ENCODE measurements at regions not wholly inside any gene's neighbourhood (a gene's known extent, or its start where the extent isn't known, plus 50 kb on each side); places are given as distances from the start of the nearest gene placed in this dataset.

DNA sequence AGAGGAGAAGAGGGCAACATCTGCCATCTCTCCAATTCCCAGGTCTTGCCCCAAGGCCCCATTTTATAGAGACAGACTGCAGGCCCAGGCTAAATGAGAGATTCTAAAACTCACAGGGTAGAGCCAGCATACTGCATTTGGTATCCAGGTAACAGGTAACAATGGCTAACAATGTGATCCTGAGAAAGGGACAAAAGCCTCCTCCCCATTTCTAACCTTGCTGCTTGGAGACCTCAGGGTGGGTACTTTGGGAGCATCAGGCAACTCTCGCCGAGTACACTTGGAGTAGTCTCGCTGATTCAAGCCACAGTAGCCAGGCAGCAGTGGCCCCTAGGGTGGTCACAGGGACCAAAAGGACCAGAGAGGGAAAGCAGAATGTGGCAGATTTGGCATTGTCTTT, 162.6 kb upstream of the PLEKHA5 start:
- H3K9me3 Mint-ChIP-seq (ENCODE audit: unreplicated experiment): no peaks in the 10 kb centered on the region
- TF ChIP-seq, protein P1, sequence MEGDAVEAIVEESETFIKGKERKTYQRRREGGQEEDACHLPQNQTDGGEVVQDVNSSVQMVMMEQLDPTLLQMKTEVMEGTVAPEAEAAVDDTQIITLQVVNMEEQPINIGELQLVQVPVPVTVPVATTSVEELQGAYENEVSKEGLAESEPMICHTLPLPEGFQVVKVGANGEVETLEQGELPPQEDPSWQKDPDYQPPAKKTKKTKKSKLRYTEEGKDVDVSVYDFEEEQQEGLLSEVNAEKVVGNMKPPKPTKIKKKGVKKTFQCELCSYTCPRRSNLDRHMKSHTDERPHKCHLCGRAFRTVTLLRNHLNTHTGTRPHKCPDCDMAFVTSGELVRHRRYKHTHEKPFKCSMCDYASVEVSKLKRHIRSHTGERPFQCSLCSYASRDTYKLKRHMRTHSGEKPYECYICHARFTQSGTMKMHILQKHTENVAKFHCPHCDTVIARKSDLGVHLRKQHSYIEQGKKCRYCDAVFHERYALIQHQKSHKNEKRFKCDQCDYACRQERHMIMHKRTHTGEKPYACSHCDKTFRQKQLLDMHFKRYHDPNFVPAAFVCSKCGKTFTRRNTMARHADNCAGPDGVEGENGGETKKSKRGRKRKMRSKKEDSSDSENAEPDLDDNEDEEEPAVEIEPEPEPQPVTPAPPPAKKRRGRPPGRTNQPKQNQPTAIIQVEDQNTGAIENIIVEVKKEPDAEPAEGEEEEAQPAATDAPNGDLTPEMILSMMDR (IDR thresholded peaks at IDR 0.05; ENCODE audit: unreplicated experiment): no peak
- no peaks in the 10 kb centered on the region for H3K27me3 Mint-ChIP-seq (ENCODE audit: unreplicated experiment)

DNA sequence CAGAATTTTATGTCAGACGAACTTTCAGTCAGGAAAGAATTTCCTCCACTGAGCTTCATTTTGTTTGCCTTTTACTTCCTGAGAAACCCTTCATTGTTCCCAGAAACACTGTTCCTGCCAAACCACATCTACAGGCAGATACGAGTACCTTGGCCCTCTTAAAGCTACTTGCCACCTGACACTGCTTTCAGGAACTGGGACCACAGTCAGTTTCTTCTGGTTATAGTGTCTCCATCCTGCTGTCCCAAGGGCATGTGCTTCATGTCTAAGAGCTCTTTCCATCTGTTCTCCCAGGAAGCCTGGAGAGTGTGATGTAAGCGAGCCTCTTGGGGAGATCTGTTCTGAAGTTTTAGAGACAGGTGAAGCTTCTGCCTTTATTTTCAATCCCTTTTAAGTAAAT, 161.7 kb upstream of the PLEKHA5 start:
- H3K27ac Mint-ChIP-seq (ENCODE audit: unreplicated experiment): no peak overlapping the region
- no peak overlapping the region for H3K4me3 Mint-ChIP-seq (ENCODE audit: unreplicated experiment)
- no peaks in the 10 kb centered on the region for H3K9me3 Mint-ChIP-seq (ENCODE audit: unreplicated experiment)
- DNase-seq (ENCODE audit: low spot score): no peak
- peaks cover 15% of the 10 kb centered on the region for H3K4me1 Mint-ChIP-seq (ENCODE audit: unreplicated experiment)
- H3K36me3 Mint-ChIP-seq (ENCODE audit: low read depth, unreplicated experiment): no peaks in the 10 kb centered on the region
- no peaks in the 10 kb centered on the region for H3K27me3 Mint-ChIP-seq (ENCODE audit: unreplicated experiment)
- TF ChIP-seq, protein P1 (IDR thresholded peaks at IDR 0.05; ENCODE audit: unreplicated experiment): no peak

More for the DNA sequence above, 162.6 kb upstream of the PLEKHA5 start:
- DNase-seq (ENCODE audit: low spot score): no peak
- Mint-ChIP-seq H3K4me3 (ENCODE audit: unreplicated experiment) (no peak overlapping the region), H3K36me3 (ENCODE audit: low read depth, unreplicated experiment) (no peaks in the 10 kb centered on the region), H3K27ac (ENCODE audit: unreplicated experiment) (no peak overlapping the region), H3K4me1 (ENCODE audit: unreplicated experiment) (peaks cover 15% of the 10 kb centered on the region)

GRCh38 chr12:18969512-18969911, 160.0 kb upstream of the PLEKHA5 start:
- TF ChIP-seq, protein P1 (IDR thresholded peaks at IDR 0.05; ENCODE audit: unreplicated experiment): no peak
- Mint-ChIP-seq H3K36me3 (ENCODE audit: low read depth, unreplicated experiment) (no peaks in the 10 kb centered on the region), H3K27ac (ENCODE audit: unreplicated experiment) (no peak overlapping the region), H3K4me3 (ENCODE audit: unreplicated experiment) (no peak overlapping the region), H3K4me1 (ENCODE audit: unreplicated experiment) (peaks cover 15% of the 10 kb centered on the region), H3K27me3 (ENCODE audit: unreplicated experiment) (no peaks in the 10 kb centered on the region), H3K9me3 (ENCODE audit: unreplicated experiment) (no peaks in the 10 kb centered on the region)
- DNase-seq (ENCODE audit: low spot score): no peak

DNA sequence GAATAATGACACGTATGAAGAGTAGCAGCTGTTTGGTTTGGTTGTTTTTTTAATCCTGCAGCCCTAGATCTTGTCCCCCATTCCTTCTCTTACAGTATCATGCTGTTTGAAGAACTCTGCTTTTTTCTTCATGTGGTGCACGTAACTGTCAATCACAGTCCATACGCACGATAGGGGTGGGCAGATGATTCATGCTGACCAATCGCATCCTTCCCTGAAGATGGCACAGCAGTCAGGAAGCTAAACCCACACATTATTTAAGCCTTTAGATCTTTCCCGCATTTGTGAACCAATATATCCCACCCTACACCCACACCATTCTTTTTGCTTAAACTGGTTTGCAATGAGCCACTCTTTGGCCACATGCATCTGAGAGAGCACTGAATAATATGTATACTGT, 158.9 kb upstream of the PLEKHA5 start:
- Mint-ChIP-seq H3K27me3 (ENCODE audit: unreplicated experiment) (no peaks in the 10 kb centered on the region), H3K4me3 (ENCODE audit: unreplicated experiment) (no peak overlapping the region), H3K4me1 (ENCODE audit: unreplicated experiment) (peaks cover 15% of the 10 kb centered on the region), H3K36me3 (ENCODE audit: low read depth, unreplicated experiment) (no peaks in the 10 kb centered on the region), H3K9me3 (ENCODE audit: unreplicated experiment) (no peaks in the 10 kb centered on the region), H3K27ac (ENCODE audit: unreplicated experiment) (no peak overlapping the region)
- no peak for DNase-seq (ENCODE audit: low spot score)
- TF ChIP-seq, protein P1 (IDR thresholded peaks at IDR 0.05; ENCODE audit: unreplicated experiment): no peak

GRCh38 chr12:18971932-18972331, 157.6 kb upstream of the PLEKHA5 start:
- TF ChIP-seq, protein P1 (IDR thresholded peaks at IDR 0.05; ENCODE audit: unreplicated experiment): no peak
- peaks cover 11% of the 10 kb centered on the region for H3K4me1 Mint-ChIP-seq (ENCODE audit: unreplicated experiment)
- no peak for DNase-seq (ENCODE audit: low spot score)
- H3K27me3 Mint-ChIP-seq (ENCODE audit: unreplicated experiment): no peaks in the 10 kb centered on the region
- no peak overlapping the region for H3K27ac Mint-ChIP-seq (ENCODE audit: unreplicated experiment)
- no peaks in the 10 kb centered on the region for H3K9me3 Mint-ChIP-seq (ENCODE audit: unreplicated experiment)
- H3K36me3 Mint-ChIP-seq (ENCODE audit: low read depth, unreplicated experiment): no peaks in the 10 kb centered on the region
- no peak overlapping the region for H3K4me3 Mint-ChIP-seq (ENCODE audit: unreplicated experiment)
